NCI-H187 treated with DMSO at 0.1 percent for 48 hours (cell line): ENCODE measurements at regions not wholly inside any gene's neighbourhood (a gene's known extent, or its start where the extent isn't known, plus 50 kb on each side); places are given as distances from the start of the nearest gene placed in this dataset.
"Not testable (repeated sequence)": the region's sequence is repeated elsewhere in the genome, so short reads cannot be mapped to it uniquely, and the experiment has no call there.

Source experiments
- DNase-seq: peaks from one replicate; lab custom pipeline; 2025; lab: John Stamatoyannopoulos, UW

DNA sequence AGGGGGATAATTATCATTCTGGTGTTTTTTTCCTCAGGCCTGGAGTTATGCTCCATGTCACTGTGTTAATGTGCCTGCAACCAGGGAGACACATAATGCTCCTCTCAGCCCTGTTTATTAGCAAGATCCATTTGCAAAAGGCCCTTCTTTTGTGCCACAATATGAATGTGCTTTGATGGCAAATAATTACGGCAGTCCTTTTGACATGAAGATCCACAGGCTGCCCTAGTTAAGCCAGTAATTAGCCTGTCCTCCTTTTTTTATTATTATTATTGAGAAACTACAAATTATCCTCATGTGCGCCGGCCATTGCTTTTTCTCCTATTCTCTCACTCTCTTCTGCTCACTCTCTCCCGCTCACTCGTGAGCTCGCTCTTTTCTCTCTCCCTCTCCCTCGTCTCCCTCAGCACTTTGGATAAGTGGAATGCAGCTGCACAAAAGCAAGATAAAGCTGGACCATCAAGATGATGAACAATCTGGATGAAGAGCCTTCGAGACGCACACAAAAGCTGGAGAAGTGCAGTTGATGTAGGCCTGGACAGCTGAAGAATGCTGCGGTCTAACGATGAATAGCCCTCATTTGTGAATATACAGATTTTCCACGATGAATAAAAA is 762.3 kb downstream of the BCL11A start:
- DNase-seq = no peak

DNA sequence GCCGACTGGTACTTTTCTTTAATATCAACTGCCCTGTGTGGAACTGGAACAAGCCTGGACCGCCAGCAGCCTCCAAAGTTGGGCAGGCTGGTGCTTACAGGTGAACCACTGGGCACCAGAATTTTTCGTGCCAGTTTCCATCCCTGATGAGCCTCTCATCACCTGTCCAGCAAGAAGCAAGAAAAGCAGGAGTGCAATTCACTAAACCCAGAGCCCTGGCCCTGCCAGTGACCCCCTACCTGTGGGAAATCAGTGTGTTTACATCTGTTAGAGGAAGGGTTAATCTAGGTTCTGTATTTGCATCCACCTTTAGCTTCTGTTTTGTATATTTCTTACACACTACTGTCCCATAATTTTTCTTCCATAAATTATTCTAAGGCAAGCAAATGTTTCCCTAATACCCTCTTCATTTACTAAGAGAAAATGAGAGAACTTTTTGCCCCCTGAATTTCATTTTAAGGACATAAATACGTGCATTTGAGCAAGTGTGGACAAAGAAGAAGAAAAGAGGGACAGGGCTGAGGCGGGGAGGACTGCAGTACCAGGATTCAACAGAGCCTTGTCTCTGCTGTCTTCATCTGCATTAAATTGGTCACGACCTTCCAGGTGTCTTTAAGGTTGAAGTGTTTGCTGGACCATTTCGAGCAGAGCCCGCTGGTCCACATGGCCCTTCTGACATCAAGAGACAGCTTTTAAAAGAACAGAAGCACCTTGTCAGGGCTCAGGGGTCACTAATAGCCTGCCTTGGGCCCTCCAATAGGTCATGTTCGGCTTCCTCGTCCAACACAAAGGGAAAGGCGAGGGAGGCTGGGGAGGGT is 763.1 kb downstream of the BCL11A start:
- no peak for DNase-seq

DNA sequence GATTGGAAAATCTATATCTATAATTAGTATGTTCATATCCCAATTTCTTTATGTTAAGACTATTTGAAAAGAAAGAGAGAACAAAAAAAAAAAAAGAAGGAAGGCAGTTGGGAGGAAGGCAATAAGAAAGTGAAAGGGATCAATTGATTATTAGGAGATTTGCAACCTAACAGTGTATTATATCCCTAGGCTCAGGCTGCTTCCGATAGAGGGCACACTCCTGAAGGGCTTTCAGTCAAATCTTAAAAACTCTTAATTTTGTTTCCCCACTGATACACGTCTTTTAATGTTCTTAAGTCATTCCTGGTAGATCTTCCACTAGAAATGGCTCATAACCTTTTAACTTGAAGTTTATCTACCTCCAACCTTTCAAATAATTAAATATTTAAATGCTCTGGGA is 763.9 kb downstream of the BCL11A start:
- no peak for DNase-seq

DNA sequence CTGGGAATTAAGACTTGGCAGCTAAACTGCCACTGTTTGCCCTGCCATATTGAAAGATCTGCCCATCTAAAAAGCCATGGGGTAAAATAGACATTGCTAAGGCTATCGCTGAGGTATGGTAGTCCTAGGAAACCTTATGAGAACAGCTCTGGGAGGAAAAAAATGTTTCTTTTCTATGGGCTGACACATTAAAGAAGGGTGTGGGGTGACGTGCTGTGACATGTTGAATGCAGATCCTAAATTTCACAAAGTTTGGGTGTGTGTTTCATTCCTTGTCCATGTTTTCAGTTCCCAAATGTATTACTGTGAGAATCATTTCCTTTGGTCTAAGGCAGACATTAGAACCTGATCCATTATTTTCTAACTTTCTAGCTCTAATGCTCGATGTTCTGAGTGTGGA is 766.4 kb downstream of the BCL11A start:
- DNase-seq = no peak

DNA sequence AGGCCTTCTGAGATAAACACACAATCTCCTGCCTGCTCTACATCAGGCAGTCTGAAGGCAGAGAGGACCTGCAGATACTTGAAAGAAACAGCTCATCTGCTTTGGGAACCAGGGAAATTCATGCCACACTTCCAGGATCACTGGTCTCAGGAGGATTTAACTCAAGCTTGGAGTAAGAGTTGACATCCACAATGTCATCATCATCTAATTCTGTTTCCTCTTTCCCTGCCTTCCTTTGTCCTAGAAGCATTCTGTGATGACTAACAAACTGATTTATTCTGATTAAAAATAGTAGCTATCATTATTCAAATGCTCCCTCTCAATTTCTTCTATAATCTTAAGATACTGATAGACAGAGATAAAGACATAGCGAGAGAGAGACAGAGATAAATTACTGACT is 766.8 kb downstream of the BCL11A start:
- no peak for DNase-seq

DNA sequence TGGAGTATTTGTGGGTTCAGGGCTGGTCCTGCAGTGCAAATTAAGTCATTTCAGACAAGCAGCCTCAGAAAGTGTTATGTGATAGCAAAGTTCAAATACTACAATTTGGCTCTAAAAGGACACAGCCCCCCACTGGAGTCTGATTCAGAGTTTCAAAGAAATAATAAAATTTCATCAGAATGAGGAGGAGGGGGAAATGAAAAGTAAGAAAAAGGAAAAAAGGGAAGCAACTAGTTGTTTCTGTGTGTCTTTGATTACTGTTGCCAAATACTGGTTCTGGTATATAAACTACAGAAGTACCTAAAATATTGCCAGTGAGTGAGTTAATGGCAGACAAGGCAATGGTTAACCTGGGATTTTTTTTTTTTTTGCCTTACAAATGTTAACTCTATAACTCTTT is 773.9 kb downstream of the BCL11A start:
- DNase-seq = no peak

DNA sequence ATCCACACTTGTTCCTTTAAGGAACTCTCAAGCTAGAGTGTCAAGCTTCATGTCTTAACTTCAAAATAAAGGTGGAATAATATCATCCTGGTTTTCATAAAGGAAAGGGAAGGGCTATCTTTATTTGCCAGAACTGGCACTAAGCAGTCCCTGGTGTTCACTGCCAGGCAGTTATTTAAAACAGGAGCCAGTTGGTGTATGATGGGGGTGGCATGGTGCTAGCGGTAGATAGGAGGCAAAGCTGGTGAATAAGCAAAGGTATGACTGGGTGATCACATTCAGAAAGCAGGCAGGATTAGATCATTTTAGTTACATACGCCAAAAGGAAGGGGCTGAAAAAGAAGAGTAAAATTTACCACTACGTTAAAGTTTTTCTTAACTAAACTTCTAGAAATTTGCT is 776.3 kb downstream of the BCL11A start:
- DNase-seq = no peak

DNA sequence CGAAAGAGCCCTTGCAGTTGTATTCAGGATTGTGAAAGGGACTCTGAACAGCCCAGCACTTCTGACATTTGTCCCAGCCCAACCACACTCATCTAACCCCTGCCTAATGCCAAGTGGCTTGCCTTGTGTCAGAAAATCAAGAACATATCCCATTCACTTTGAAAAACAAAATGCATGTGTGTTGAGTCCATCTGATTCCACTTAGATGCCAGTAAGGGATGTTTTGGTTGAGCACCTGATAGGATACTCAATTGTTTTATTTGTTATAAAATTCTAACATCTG is 776.8 kb downstream of the BCL11A start:
- DNase-seq = no peak

DNA sequence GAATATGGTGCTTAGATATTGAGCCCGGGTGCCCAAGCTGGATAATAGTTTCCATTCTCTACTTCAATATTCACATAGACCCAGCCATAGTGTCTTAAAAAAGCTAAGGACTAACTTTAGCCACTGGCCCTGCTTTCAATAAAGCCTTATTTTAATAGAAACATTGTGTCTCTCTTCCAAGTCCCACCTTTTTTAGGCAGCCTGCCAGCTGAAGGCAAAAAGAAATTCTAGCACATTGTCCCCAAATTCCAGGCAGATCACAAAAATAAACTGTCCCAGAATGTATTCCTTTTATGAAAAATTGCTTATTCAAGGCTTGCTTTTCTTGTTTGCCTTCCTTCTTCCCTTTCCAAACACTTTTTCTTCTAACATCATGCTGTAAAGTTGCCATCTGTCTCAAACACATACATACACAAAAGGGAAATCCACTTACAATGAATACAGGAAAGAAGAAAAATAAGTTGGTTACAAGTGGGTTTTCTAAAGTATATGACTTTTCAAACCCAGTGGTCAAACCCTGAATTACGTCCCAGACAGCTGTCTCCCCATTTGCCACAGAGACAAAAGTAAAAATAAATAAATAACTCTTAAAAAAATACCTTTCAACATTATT is 778.5 kb downstream of the BCL11A start:
- DNase-seq = no peak

DNA sequence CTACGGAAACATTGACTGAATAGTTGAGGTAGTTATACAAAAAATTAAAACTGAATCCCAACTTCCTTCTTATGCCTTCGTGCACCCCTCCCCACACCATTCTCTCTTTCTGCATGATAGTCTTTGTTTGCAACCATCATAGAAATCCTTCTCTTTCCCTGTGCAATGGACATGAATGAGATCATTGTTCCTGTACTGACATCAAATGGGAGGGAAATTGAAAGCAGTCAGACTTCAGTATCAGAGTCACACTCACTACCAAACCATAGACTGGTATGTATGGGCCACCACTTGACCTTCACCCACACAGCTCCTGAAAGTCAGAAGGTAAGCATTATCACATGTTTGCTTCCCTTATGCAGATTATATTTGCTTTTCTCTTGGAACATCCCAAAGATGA is 782.8 kb downstream of the BCL11A start:
- no peak for DNase-seq

DNA sequence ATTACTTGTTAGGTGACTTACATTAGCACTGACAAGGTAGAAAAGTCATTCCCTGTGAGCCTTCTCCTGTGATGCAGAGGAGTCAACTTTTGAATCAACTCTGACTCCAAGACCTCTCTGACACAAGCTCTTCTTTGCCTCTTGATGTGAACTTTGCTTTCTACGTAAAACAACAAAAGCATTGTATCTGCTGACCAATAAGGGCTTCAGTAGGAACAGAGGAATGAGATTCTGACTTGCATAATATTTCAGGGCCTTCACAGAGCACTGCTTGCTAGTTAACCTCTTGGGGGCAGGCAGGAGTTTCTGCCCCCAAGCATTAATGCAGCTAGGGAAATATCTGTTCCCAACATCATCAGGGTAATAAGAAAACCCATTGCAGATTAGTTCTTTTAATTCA is 791.5 kb downstream of the BCL11A start:
- DNase-seq = no peak

DNA sequence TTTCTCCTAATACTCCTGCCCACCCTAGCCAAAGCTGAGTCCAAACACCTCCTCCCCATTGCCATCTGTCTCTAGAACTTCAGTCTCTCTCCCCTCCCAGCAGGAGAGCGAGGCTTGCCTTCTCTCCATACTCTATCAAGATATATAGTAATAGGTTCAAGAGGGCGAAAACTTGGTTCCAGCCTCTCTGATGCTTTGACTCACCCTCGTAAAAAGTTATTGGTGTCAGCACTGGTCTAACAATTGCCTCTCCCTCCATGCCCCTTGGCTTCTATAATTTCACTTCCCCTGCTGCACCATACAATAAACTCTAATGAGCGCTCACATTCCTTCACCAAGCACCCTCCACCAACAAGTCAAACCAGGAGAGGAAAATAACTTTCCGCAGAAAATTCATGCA is 797.3 kb downstream of the BCL11A start:
- DNase-seq = no peak

DNA sequence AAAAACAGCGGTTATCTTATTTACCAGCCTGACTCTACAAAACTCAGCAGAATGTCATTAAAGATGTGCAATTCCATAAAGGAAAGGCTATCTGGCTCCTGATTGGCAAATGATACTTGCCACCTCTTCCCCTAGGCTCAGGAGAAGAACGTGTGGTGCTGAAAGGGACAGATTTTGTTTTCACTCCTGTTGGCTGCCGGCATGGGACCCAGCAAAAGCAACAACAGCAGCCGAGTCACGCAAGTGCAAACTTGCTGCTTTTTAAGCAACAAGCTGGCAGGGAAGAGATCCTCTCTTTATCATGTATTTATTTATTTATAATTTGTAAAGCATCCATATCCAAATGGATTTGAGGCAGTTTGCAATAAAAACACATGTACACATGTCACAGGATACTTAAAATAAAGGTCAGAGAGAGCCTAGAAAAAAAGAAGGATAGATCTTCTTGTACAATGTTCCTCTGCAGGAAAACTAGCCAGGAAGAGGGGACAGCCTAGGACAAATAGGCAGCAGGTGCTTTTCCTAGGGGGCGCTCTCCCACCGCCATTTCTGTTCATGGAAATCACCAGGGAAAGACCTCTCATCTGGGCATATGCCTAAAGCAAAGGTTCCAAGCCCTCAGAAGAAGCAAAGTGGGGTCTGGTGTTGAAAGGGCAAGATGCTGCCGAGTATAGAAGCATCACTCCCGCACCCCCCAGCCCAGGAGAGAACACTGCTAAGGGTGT is 799.3 kb downstream of the BCL11A start:
- DNase-seq = no peak

DNA sequence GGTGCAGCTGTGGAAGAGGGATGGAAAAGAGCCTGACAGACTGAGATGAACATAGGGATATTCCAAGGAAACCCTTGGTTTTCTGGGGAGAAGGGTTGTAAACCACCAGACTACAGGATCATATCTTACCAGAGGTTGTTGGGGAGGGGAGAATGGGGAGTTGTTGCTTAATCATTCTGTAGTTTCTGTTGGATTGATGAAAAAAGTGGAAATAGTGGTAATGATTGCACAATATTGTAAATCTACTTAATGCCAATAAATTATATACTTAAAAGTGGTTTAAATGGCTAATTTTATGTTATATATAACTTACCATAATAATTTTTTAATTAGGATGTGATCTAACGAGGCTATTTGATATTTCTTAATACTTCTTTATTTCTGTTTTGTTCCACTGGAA is 800.9 kb downstream of the BCL11A start:
- no peak for DNase-seq

DNA sequence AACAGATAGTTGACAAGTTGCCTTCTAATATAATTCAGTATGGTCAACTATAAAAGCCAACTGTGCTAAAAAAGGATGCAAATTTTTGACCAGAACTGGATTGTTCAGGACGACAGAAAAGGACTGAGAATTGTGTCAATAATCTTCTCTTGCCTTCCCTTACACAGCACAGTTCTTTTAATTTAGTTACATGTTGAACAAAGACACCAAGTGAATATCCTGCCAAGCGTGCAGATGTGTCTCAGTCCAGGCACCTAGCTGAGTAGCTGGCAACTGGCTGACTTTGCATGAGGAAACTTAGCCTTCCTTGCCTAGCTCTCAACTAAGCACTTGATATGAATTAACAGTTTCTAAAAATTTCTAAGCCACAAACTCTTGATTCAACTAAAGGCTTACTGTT is 801.4 kb downstream of the BCL11A start:
- DNase-seq = no peak

DNA sequence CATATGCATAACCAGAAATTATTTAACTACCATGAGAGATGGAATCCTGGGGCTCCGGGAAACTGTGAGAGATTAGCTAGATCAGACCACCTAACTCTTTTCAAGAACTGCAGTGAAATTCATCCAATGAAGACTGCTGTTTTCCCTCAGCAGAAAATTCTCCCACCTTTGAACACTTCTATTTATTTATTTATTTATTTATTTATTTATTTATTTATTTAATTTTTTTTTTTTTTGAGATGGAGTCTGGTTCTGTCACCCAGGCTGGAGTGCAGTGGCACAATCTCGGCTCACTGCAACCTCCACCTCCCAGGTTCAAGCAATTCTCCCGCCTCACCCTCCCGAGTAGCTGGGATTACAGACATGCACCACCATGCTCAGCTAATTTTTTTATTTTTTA is 802.2 kb downstream of the BCL11A start:
- DNase-seq = not testable (repeated sequence)

DNA sequence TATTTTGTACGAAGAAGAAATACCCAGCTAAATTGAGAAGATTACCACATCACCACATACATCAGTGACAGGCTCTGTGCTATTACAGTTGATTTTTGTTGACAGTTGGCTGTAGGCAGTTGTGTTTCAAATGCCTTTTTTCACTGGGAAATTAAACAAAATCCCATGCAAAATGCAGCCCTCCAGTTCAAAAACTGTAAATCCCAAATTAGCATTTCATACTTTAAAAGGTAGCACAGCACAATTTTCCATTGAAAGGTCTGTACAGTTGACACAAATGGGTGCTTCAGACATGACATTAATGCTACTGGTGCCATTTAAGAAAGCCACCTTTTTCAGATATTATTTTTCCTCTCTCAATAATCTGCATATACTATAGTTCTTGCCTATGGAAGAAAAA is 807.2 kb downstream of the BCL11A start:
- no peak for DNase-seq

DNA sequence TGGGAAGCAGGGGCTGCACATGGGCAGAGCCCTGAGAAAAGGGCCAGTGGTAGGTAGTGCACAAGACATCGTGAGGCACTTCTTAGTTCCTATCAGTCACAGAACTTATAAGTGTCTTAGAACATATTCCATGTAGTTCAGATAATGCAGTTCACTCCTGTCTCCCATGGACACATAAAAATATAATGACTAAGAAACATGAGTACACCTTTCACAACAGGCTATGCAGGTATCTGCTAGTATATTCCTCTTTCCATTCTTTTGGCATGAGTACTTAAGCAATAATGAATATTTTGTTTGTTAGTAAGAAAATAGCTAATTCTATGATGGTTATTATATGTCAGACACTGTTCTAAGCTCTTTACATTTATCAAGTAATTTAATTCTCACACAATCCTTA is 808.4 kb downstream of the BCL11A start:
- no peak for DNase-seq

DNA sequence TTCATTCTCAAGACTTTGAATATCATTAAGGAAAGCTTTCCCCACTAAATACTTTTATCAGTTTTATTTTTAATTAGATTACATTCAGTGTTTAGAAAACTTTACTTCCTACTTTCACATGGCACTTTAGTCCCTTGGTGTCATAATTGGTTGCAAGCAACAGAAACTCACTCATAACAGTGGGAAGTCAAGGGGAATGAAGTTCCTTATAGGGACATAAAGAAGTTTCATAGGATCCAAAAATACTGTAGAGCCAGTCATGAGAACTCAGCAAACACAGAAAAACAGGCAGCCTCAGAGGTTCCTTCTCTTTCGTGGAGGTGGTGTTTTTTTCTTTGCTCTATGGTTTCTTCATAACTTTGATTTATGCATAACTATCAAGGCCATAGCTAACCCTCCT is 809.0 kb downstream of the BCL11A start:
- DNase-seq = no peak

DNA sequence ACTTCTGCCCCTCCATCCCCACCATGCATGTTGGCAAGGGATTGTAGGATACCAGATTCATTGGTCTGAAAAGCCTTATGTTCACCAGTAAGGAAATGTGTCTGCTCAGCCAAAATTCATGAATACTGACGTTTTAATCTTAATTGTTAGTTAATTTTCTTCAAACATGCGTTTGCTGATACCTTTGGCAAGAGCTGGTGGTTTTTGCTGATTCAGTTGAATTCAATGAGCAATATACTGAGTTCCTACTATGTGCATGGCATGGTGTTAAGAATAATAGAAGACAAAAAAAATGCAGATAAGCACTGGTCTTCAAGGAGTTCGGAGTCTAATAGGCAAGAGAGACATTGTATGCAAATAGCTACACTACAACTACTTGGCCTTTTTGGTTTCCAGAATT is 811.6 kb downstream of the BCL11A start:
- DNase-seq = no peak

DNA sequence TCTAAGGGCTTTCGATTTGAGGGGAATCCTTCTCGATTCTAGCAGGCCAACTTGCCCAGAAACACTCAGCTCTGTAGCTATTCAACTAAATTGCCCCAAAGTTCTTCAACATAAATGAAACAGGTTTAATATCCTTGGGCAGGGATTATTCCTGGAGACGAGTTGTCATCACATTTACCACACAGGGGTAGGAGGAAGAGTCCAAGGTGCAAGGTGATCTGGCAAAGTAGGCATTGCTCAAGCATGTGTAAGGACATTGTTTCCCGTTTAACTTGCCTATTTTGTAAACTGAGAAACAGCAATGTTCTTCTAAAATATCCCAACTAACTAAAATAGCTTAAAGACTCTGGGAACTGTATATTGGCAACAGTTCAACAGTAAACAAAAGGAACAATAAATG is 814.3 kb downstream of the BCL11A start:
- DNase-seq = no peak

DNA sequence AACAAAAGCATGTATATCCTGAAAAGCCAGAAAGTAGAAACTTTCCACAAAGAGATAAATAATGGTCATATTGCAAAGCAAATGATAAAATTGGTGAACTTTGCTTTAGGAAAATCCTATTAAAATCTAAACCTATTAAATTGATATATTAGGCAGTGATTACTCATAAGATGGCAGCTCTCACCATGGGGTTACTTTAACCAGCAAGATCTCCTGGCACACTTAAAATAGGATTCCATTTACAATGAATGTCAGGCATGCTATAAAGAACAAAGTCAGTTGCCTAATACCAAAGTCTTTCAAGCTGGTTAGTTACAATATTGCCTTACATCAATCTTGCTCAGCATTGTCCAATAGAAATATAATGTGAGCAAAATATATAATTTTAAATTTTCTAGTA is 816.2 kb downstream of the BCL11A start:
- DNase-seq = no peak

DNA sequence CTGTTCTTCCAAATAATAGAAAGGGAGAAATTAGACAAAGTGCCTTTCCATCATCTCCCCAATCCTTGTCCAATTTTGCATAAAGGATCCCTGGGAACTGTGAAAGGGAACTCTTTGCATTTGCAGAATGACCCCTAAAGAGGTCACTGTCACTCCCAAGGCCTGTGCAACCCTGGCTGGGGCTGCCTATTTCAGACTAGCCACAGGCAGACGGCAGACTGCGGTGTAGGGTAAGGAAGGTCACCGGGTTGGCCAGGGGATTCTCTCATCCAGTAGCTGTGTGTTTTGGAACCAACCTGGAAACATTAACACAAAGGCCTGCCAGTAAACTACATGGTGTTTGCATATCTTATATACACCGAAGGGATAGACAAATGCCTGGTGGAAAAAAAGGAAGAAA is 818.7 kb downstream of the BCL11A start:
- no peak for DNase-seq
